Central memory CD8-positive, alpha-beta T cell (primary cell): ENCODE measurements at regions not wholly inside any gene's neighbourhood (a gene's known extent, or its start where the extent isn't known, plus 50 kb on each side); places are given as distances from the start of the nearest gene placed in this dataset.

ENCODE experiments used
- ATAC-seq: fragments of 150-1000 bp; cut with Tn5 transposase; replicated peaks from 2 replicates; pipeline ENCODE4 v1.10.0; 2022; ENCODE audit warnings: mild to moderate bottlenecking, moderate FRiP score, moderate number of reproducible peaks; ENCODE audit not compliant: poor library complexity, severe bottlenecking; ENCODE audit errors: extremely low read depth
- DNase-seq, 2 donors: peaks; one replicate each; pipeline ENCODE4 v3.0.0; 2021; ENCODE audit warnings: low spot score in 2 of 2
- H3K27ac Mint-ChIP-seq: one replicate; pipeline ENCODE4 v1.8.0; 2022; ENCODE audit warnings: low read depth, mild to moderate bottlenecking, moderate library complexity, mixed read lengths
- H3K27me3 Mint-ChIP-seq: one replicate; pipeline ENCODE4 v1.8.0; 2022; ENCODE audit warnings: mixed read lengths
- H3K36me3 Mint-ChIP-seq: one replicate; pipeline ENCODE4 v1.8.0; 2022; ENCODE audit warnings: mild to moderate bottlenecking, moderate library complexity, mixed read lengths; ENCODE audit not compliant: insufficient read depth
- H3K4me1 Mint-ChIP-seq: one replicate; pipeline ENCODE4 v1.8.0; 2022; ENCODE audit warnings: mixed read lengths
- H3K4me3 Mint-ChIP-seq: one replicate; pipeline ENCODE4 v1.8.0; 2022; ENCODE audit warnings: mild to moderate bottlenecking, moderate library complexity, mixed read lengths
- H3K9me3 Mint-ChIP-seq: one replicate; pipeline ENCODE4 v1.8.0; 2022; ENCODE audit warnings: mixed read lengths

GRCh38 chr15:96802611-96803255 is 472.2 kb downstream of the NR2F2 start:
- DNase-seq = no peak
- H3K9me3 Mint-ChIP-seq = no peaks in the 10 kb centered on the region
- no peaks in the 10 kb centered on the region for H3K27me3 Mint-ChIP-seq
- no peaks in the 10 kb centered on the region for H3K36me3 Mint-ChIP-seq
- H3K4me3 Mint-ChIP-seq = no peak overlapping the region
- H3K27ac Mint-ChIP-seq = no peak overlapping the region
- no peaks in the 10 kb centered on the region for H3K4me1 Mint-ChIP-seq
- ATAC-seq = no peak

- Mint-ChIP-seq H3K9me3 (no peaks in the 10 kb centered on the region), H3K27me3 (no peaks in the 10 kb centered on the region), H3K4me3 (no peak overlapping the region), H3K36me3 (no peaks in the 10 kb centered on the region), H3K4me1 (no peaks in the 10 kb centered on the region), H3K27ac (no peak overlapping the region)
- no peak for DNase-seq
- ATAC-seq = no peak
Measured at GRCh38 chr15:96804754-96805153, 474.3 kb downstream of the NR2F2 start.

- no peak for DNase-seq
- Mint-ChIP-seq H3K36me3 (no peaks in the 10 kb centered on the region), H3K9me3 (peaks cover 1% of the 10 kb centered on the region), H3K4me1 (no peaks in the 10 kb centered on the region), H3K27me3 (no peaks in the 10 kb centered on the region), H3K4me3 (no peak overlapping the region), H3K27ac (no peak overlapping the region)
- ATAC-seq = no peak
Measured at GRCh38 chr15:96807361-96807760, 476.9 kb downstream of the NR2F2 start.

GRCh38 chr15:96817900-96818299 is 487.4 kb downstream of the NR2F2 start:
- Mint-ChIP-seq H3K4me1 (no peaks in the 10 kb centered on the region), H3K36me3 (no peaks in the 10 kb centered on the region), H3K27me3 (peaks cover 12% of the 10 kb centered on the region), H3K4me3 (no peak overlapping the region), H3K9me3 (peaks cover 5% of the 10 kb centered on the region), H3K27ac (no peak overlapping the region)
- DNase-seq = no peak
- no peak for ATAC-seq

- Mint-ChIP-seq H3K27ac (no peak overlapping the region), H3K36me3 (no peaks in the 10 kb centered on the region), H3K9me3 (peaks cover 5% of the 10 kb centered on the region), H3K4me1 (no peaks in the 10 kb centered on the region), H3K4me3 (no peak overlapping the region), H3K27me3 (peaks cover 12% of the 10 kb centered on the region)
- ATAC-seq = no peak
- DNase-seq = no peak
Measured at GRCh38 chr15:96818861-96819260, 488.4 kb downstream of the NR2F2 start.

GRCh38 chr15:96827981-96828380 is 497.5 kb downstream of the NR2F2 start:
- DNase-seq = no peak
- ATAC-seq = no peak
- H3K27me3 Mint-ChIP-seq = no peaks in the 10 kb centered on the region
- no peak overlapping the region for H3K4me3 Mint-ChIP-seq
- no peaks in the 10 kb centered on the region for H3K36me3 Mint-ChIP-seq
- H3K27ac Mint-ChIP-seq = no peak overlapping the region
- peaks cover 5% of the 10 kb centered on the region for H3K9me3 Mint-ChIP-seq
- H3K4me1 Mint-ChIP-seq = no peaks in the 10 kb centered on the region

GRCh38 chr15:96837241-96837970 is 506.9 kb downstream of the NR2F2 start:
- Mint-ChIP-seq H3K27ac (no peak overlapping the region), H3K9me3 (peaks cover 19% of the 10 kb centered on the region), H3K27me3 (no peaks in the 10 kb centered on the region), H3K4me1 (no peaks in the 10 kb centered on the region), H3K4me3 (no peak overlapping the region), H3K36me3 (no peaks in the 10 kb centered on the region)
- ATAC-seq (no peak), DNase-seq (no peak)

GRCh38 chr15:96838081-96838480 is 507.6 kb downstream of the NR2F2 start:
- DNase-seq (no peak), ATAC-seq (no peak)
- Mint-ChIP-seq H3K27ac (no peak overlapping the region), H3K4me3 (no peak overlapping the region), H3K4me1 (no peaks in the 10 kb centered on the region), H3K36me3 (no peaks in the 10 kb centered on the region), H3K9me3 (peaks cover 13% of the 10 kb centered on the region), H3K27me3 (no peaks in the 10 kb centered on the region)

- Mint-ChIP-seq H3K27ac (no peak overlapping the region), H3K27me3 (no peaks in the 10 kb centered on the region), H3K4me3 (no peak overlapping the region), H3K4me1 (no peaks in the 10 kb centered on the region), H3K9me3 (peaks cover 35% of the 10 kb centered on the region), H3K36me3 (peaks cover 4% of the 10 kb centered on the region)
- DNase-seq = no peak
- no peak for ATAC-seq
Measured at GRCh38 chr15:96849271-96849900, 518.9 kb downstream of the NR2F2 start.

GRCh38 chr15:96851613-96852012 is 521.1 kb downstream of the NR2F2 start:
- no peaks in the 10 kb centered on the region for H3K27me3 Mint-ChIP-seq
- H3K36me3 Mint-ChIP-seq = peaks cover 4% of the 10 kb centered on the region
- DNase-seq = no peak
- H3K27ac Mint-ChIP-seq = no peak overlapping the region
- H3K9me3 Mint-ChIP-seq = peaks cover 27% of the 10 kb centered on the region
- H3K4me3 Mint-ChIP-seq = no peak overlapping the region
- no peak for ATAC-seq
- H3K4me1 Mint-ChIP-seq = no peaks in the 10 kb centered on the region

- H3K27me3 Mint-ChIP-seq = no peaks in the 10 kb centered on the region
- DNase-seq (no peak), ATAC-seq (no peak)
- no peak overlapping the region for H3K27ac Mint-ChIP-seq
- no peak overlapping the region for H3K4me3 Mint-ChIP-seq
- no peaks in the 10 kb centered on the region for H3K36me3 Mint-ChIP-seq
- H3K4me1 Mint-ChIP-seq = no peaks in the 10 kb centered on the region
- H3K9me3 Mint-ChIP-seq = peaks cover 16% of the 10 kb centered on the region
Measured at GRCh38 chr15:96858694-96859093, 528.2 kb downstream of the NR2F2 start.

- no peak for DNase-seq
- no peak overlapping the region for H3K4me3 Mint-ChIP-seq
- peaks cover 10% of the 10 kb centered on the region for H3K9me3 Mint-ChIP-seq
- H3K36me3 Mint-ChIP-seq = no peaks in the 10 kb centered on the region
- H3K27me3 Mint-ChIP-seq = no peaks in the 10 kb centered on the region
- H3K4me1 Mint-ChIP-seq = no peaks in the 10 kb centered on the region
- H3K27ac Mint-ChIP-seq = no peak overlapping the region
- no peak for ATAC-seq
Measured at GRCh38 chr15:96860741-96861140, 530.2 kb downstream of the NR2F2 start.

GRCh38 chr15:96867992-96868391 is 537.5 kb downstream of the NR2F2 start:
- Mint-ChIP-seq H3K9me3 (no peaks in the 10 kb centered on the region), H3K4me1 (no peaks in the 10 kb centered on the region), H3K27me3 (peaks cover 8% of the 10 kb centered on the region), H3K36me3 (no peaks in the 10 kb centered on the region), H3K27ac (no peak overlapping the region), H3K4me3 (no peak overlapping the region)
- DNase-seq = no peak
- no peak for ATAC-seq
